Endothelial cell of umbilical vein (primary cell): ENCODE measurements at regions not wholly inside any gene's neighbourhood (a gene's known extent, or its start where the extent isn't known, plus 50 kb on each side); places are given as distances from the start of the nearest gene placed in this dataset.

Source experiments
- CTCF ChIP-seq, 2 donors: IDR thresholded peaks; 1 replicate in 1 of 2; 2 replicates in 1 of 2; pipeline ENCODE4 v1.5.1; 2011; ENCODE audit warnings: low read length in 2 of 2, mild to moderate bottlenecking in 2 of 2, moderate library complexity in 2 of 2, control low read depth in 1 of 2, inconsistent platforms in 1 of 2, low read depth in 1 of 2; ENCODE audit not compliant: insufficient read depth in 1 of 2; ENCODE audit errors: extremely low read depth in 1 of 2
- EZH2 ChIP-seq: IDR thresholded peaks from 2 replicates; pipeline ENCODE4 v1.6.1; 2012; ENCODE audit warnings: borderline replicate concordance, low read depth, mild to moderate bottlenecking, moderate library complexity, low read length, inconsistent platforms; ENCODE audit not compliant: severe bottlenecking
- GATA2 ChIP-seq: IDR thresholded peaks from 2 replicates; pipeline ENCODE4 v1.7.0; 2011; ENCODE audit warnings: low read depth, mild to moderate bottlenecking, moderate library complexity, mixed read lengths, low read length; ENCODE audit not compliant: insufficient read length, insufficient read depth
- MAX ChIP-seq: IDR thresholded peaks from 2 replicates; pipeline ENCODE4 v1.6.1; 2011; ENCODE audit not compliant: insufficient read depth, insufficient read length
- POLR2A ChIP-seq: IDR thresholded peaks from 2 replicates; pipeline ENCODE4 v1.6.1; 2012; ENCODE audit warnings: low read depth, mild to moderate bottlenecking, control low read depth, low read length
- POLR2AphosphoS5 ChIP-seq: IDR thresholded peaks from 2 replicates; pipeline ENCODE4 v1.6.1; 2012; ENCODE audit warnings: low read depth, mild to moderate bottlenecking, control low read depth, low read length, moderate library complexity; ENCODE audit not compliant: insufficient read depth

GRCh38 chr22:27295605-27296004, 506.0 kb downstream of the MN1 start:
- TF ChIP-seq POLR2A (no peak), POLR2AphosphoS5 (no peak), CTCF (IDR thresholded peaks at IDR 0.05; ENCODE audit: extremely low read depth in 1 of 2, insufficient read depth in 1 of 2, low read depth in 1 of 2, low read length in 2 of 2) (no peak), MAX (no peak), EZH2 (no peak), GATA2 (no peak)
